NCI-H345 (cell line): ENCODE measurements at regions not wholly inside any gene's neighbourhood (a gene's known extent, or its start where the extent isn't known, plus 50 kb on each side); places are given as distances from the start of the nearest gene placed in this dataset.
"Not testable (repeated sequence)": the region's sequence is repeated elsewhere in the genome, so short reads cannot be mapped to it uniquely, and the experiment has no call there.

Experiments
- DNase-seq: peaks from one replicate; lab custom pipeline; 2025; lab: John Stamatoyannopoulos, UW

DNA sequence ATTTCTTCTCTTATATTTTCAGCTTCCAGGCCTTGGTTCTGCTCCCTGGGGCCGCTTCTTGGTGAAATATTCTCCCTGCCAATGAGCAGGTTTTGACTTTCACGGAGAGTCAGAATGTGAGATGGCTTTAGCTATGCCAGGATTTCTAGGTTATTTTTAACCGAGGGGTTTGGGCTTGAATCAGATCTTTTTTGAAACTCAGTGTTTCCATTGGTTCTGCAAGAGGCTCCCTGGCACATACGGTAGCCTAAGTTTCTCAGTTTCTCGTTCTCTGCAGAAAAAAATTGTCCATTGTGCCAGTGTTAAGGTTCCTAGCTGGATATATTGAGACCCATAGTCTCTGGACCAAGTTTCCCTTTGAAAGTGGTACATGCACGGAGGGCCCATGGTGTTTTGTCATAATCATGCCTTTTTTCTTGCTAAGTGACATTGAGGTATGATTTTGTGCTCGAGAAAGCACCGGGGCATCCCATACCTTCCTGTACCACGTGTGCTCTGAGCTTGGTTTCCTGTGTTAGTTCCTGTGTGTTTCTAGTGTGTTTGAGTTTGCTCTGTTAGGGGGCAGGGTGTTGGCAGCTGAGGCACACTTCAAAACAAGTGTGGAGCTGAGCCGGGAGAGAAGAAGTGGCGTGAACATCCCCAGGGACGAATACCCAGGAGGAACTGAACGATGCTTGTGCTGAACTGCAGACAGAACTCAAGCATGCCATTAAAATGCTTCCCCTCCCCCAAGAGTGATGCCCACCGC lies 127.2 kb downstream of the HS3ST3B1 start:
- no peak for DNase-seq

DNA sequence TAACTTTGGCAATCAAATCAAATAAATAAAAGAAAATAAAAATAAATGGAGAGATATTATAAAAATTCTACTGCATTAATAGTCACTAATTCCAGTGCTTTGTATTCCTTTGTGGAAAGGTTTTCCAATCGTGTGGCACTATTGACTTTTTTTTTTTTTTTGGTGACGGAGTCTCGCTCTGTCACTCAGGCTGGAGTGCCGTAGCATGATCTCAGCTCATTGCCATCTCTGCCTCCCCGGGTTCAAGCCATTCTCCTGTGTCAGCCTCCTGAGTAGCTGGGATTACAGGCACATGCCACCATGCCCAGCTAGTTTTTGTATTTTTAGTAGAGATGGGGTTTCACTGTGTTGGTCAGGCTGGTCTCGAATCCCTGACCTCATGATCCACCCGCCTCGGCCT lies 122.3 kb downstream of the HS3ST3B1 start:
- not testable (repeated sequence) for DNase-seq

DNA sequence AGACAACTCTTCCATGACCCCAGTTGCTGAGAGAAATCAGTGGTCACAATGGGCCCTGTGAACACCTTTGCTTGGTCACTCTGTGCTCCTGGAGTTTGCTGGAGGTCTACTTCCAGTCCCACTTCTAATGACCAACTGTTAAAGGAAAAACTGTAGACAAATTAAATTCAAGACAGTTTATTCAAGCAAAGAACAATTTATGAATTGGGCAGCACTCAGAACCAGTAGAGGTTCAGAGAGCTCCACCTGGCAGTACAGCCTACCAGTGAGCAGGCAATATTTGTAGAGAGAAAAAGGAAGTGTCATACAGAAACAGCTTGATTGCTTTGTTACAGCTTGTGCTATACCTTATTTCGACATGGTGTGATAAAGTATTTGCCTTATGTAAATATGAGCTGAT lies 116.5 kb downstream of the HS3ST3B1 start:
- no peak for DNase-seq

DNA sequence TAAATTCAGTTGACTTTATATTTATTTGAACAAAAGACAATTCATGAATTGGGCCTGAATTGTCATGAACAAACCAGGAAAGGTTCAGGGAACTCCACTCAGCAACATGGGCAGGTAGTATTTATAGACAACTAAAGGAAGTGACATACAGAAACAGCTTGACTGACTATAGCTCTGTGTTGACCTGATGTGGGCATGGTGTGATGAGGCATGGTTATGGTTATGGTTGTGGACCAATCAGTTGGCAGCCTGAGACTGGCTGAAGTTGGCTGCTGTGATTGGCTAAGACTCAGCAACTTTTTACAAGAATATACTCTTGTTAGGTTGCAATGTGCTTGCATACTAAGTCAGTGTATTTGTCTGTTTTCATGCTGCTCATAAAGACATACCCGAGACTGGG lies 108.4 kb downstream of the HS3ST3B1 start:
- DNase-seq: no peak

DNA sequence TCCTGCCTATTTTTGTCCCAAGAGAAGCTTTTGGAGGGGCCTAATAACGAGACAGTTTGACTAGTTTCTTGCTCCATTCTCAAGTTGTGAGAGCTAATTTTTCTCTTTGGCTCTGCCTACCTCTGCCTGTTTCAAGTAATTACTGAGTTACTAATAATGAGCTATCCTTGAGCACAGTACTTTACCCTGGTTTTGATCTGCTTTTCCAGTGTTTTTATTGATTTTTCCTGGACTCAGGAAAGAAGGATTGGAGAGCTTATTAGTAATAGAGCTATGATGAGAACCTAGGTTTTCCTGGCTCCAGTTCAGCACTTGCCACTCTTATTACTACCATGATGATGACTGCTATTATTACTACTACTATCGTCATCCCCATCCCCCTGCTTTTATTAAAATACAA lies 106.7 kb downstream of the HS3ST3B1 start:
- no peak for DNase-seq

DNA sequence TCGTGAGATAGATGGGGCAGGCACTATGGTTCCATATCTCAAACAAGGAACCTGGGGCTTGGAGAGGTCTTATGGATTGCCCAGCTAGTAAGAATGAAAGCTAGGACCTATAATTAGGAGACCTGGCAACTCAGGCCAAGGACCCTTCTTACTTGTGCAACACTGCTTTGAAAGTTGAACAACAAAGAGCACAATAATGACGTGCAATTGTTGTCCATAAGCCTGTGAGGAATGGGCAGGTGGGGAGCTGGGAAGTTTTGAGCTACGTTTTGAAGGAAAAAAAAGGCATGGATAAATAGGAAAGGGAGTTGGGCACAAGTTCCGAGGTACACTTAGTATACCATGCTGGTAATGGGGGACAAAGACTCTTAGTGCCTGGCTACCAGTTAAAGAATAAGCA lies 104.3 kb downstream of the HS3ST3B1 start:
- DNase-seq: no peak
